ENCODE measurements at regions not wholly inside any gene's neighbourhood (a gene's known extent, or its start where the extent isn't known, plus 50 kb on each side); places are given as distances from the start of the nearest gene placed in this dataset.

DNA sequence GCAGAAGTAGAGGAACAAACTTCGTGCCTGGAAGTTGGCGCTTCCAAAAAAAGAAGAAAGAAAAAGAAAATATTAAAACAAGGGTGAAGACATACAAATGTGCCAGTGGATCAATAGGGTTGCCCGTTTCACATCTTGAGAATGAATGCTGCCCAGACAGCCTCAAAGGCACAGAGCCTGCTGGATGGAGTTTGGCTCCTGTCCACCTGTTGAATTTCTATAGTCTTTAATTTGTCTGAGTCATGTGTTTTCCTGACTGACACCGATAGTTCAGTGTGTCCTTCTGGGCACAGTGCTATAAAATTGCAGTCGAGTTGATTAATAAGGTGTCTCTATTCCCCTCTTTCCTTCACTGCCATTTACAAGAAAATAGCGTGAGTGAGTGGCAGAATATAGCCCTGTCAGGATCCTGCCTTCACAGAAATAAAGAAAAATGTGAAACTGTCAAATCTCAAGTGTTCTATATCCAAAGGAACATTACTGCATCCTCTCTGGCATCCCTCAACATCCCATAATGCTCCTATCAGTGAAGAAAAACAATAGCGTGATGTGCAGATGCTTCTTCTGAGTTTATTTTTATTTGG is 471.3 kb upstream of the AUTS2 start:
- DNase-seq, result no peak

DNA sequence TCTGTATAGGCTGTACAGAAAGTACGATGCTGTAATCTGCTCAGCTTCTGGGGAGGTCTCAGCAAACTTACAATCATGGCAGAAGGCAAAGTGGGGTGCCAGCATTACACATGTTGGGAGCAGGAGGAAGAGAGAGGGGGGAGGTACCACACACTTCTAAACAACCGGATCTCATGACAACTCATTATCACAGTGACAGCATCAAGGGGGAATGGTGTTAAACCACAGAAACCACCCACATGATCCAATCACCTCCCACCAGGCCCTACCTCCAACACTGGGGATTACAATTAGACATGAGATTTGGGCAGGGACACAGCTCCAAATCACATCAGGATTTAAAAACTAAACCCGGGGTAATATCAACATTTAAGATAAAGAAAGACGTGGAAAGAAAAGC is 468.8 kb upstream of the AUTS2 start:
- DNase-seq, result no peak

DNA sequence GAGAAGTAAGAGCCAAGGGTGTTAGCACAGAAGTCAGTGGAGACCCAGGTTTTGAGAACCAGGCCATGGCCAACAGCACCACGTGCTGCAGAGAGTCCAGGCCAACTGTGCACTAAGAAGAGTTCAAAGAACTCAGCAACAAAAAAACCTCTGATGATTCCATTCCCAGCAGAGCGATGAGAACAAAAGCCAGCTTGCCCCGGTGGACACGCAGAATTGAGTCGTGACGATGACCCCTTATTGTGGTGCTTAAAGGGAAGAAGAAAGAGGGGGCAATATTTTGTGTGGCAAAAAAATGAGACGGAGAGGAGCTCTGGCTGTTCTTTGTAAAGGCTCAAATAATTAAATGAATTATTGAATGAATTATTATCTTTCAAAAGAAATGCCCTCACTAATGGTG is 468.3 kb upstream of the AUTS2 start:
- DNase-seq, result no peak

DNA sequence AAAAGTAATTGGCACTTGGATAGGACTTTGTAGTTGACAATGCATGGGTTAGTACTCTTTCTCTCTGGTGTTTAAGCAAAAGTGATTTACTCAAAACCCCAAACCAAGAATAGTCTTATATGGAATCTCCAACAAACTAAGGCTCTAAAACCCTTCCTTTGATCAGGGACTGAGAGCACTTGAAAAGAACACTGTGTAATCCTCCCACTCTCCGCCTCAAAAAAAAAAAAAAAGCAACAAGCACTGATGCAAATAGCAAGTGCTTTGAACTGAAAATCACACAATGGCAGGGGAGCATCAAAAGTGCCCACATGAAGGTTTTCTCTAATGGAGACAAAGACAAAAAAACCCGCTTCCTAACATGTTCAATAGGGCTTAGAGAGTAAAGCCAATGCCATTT is 467.9 kb upstream of the AUTS2 start:
- no peak for DNase-seq

- DNase-seq, result no peak
Measured at GRCh38 chr7:69134316-69134715, 464.0 kb upstream of the AUTS2 start.

DNA sequence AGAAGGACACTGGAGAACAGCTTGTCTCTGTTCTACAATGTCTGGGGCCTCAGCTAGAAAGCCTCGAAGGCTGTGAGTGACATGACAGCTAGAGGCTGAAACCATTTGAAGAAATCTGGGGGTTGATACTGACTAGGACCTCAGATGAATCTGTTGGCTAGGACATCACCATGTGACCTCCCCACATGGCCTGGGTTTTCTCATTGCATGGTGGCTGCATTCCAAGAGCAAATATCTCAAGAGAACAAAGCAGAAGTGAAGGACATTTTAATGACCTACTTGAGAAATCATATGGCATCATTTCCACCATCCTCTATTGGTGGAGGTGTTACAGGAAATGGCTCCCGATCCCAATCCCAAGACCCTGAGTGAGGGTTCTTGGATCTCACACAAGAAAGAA is 450.6 kb upstream of the AUTS2 start:
- DNase-seq, result peak in 1 of 2 experiments; percentile 1

GRCh38 chr7:69149804-69150782 is 448.2 kb upstream of the AUTS2 start:
- no peak for DNase-seq

DNA sequence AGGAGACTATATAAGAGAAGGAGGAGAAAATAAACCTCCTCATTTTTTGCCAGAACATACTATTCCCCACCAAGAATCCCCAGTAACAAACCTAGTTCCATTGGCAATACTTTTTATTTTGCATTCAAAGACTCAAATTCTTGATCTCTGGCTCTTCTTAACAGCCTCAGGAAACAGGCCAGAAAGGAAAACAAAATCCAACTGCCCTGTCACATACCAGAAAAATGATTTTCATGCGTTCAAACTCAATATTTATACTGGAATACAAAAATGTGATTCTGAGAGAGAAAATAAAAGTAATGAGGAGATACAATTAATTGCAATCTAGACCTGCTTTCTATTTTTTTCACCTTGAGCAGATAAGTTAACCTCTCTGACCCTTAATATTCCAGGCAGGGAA is 435.9 kb upstream of the AUTS2 start:
- DNase-seq, result no peak

GRCh38 chr7:69162931-69163670 is 435.2 kb upstream of the AUTS2 start:
- no peak for DNase-seq

DNA sequence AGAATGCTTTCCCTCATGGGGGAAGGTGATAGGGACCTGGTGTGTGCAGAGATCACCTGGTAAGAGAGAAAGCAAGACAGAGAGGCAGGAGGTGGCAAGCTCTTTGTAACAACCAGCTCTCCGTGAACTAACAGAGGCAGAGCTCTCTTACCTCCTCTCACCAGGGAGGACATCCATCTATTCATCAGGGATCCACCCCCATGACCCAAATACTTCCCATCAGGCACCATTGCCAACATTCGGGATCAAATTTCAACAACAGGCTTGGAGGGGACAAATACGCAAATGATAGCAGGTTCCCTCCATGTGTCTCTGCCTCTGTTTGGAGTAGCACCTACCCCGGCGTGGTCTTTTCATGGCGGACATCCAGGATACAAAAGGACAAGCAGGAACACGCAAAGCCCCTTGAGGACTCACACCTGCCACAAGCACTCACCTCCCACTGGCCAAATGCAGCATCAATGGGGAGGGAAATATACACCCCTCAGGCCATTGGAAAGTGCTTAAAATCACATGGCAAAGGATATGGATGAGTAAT is 431.2 kb upstream of the AUTS2 start:
- peak in 1 of 2 experiments; percentile 34 for DNase-seq

GRCh38 chr7:69169386-69169785 is 428.9 kb upstream of the AUTS2 start:
- no peak for DNase-seq

GRCh38 chr7:69172357-69173077 is 425.8 kb upstream of the AUTS2 start:
- DNase-seq, result no peak

DNA sequence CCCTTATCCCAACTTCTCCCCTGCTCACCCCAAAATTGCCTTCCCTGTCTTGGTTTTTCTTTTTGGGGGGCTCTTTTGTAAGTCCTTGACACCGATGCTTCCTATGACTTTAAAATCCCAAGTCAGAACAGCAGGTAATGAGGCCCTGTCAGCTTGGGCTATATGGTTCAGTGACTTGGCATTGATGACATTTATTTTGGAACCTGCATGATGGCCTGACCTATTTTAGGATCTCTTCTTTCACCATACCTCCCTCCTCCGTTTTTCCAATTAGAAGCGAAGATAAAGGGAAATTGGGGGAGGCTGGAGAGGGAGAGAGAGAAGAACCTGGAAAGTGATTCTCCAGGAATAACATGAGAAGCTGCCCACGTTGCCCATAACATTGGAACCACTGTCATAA is 424.9 kb upstream of the AUTS2 start:
- no peak for DNase-seq

GRCh38 chr7:69173846-69174245 is 424.4 kb upstream of the AUTS2 start:
- no peak for DNase-seq

DNA sequence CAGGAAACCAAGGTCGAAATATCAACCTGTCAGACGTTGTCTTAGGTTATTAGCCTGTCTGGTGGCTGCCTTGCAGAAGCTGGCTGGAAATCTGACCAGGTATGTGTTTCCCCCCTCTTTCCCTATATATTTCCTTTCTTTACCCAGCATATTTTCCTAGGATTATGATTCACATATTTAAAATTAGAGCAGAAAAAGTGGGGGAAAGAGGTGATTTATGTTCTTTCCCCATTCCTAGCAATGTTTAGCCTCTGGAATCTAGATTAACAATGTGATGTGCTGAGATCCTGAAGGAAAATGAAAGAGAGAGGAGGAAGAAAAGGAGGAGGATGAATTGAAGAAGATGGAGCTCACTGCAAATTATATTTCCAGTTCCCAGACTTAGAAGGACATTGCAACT is 421.4 kb upstream of the AUTS2 start:
- no peak for DNase-seq

GRCh38 chr7:69177461-69177861 is 420.8 kb upstream of the AUTS2 start:
- DNase-seq, result no peak

- no peak for DNase-seq
Measured at GRCh38 chr7:69177941-69178494, 420.3 kb upstream of the AUTS2 start.

- DNase-seq, result no peak
Measured at GRCh38 chr7:69180662-69181061, 417.6 kb upstream of the AUTS2 start.

- no peak for DNase-seq
Measured at GRCh38 chr7:69182596-69183467, 415.4 kb upstream of the AUTS2 start.

GRCh38 chr7:69184339-69184738 is 413.9 kb upstream of the AUTS2 start:
- DNase-seq, result no peak

DNA sequence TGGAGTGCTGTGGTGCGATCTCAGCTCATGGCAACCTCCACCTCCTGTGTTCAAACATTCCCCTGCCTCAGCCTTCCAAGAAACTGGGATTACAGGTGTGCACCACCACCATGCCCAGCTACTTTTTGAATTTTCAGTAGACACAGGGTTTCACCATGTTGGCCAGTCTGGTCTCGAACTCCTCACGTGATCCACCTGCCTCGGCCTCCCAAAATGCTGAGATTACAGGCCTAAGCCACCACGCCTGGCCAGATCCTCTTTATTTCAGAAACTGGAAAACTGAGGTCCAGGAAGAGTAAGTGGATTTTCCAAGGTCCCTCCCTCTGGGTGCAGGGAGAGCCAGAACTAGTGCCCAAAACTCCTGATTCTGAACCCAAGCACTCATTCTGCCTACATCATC is 413.1 kb upstream of the AUTS2 start:
- no peak for DNase-seq

Data from NCI-H524 (cell line).